Neural progenitor cell (in vitro differentiated cells): ENCODE measurements at regions not wholly inside any gene's neighbourhood (a gene's known extent, or its start where the extent isn't known, plus 50 kb on each side); places are given as distances from the start of the nearest gene placed in this dataset.

Source experiments
- DNase-seq: peaks from one replicate; pipeline ENCODE4 v3.0.0-alpha.2; 2016; ENCODE audit warnings: low spot score
- H2AFZ ChIP-seq: fragments of 200-600 bp; sonication (generic); replicated peaks from 2 replicates; pipeline ENCODE4 v1.6.1; 2016; ENCODE audit warnings: antibody characterized with exemption
- H3F3A ChIP-seq: fragments of 200-600 bp; sonication (generic); 2 replicates; pipeline ENCODE4 v1.6.1; 2016; ENCODE audit warnings: antibody characterized with exemption, low read depth
- H3K27ac ChIP-seq: fragments of 200-600 bp; sonication (generic); 2 replicates; pipeline ENCODE4 v1.5.1; 2016; ENCODE audit warnings: mild to moderate bottlenecking
- H3K27me3 ChIP-seq: fragments of 200-600 bp; sonication (generic); 2 replicates; pipeline ENCODE4 v1.6.1; 2016; ENCODE audit warnings: mild to moderate bottlenecking, moderate library complexity
- H3K36me3 ChIP-seq: fragments of 200-600 bp; sonication (generic); 2 replicates; pipeline ENCODE4 v1.5.1; 2016
- H3K4me1 ChIP-seq: fragments of 200-600 bp; sonication (generic); 2 replicates; pipeline ENCODE4 v1.6.1; 2016; ENCODE audit warnings: mixed run types
- H3K4me2 ChIP-seq: fragments of 200-600 bp; sonication (generic); 2 replicates; pipeline ENCODE4 v1.6.1; 2016
- H3K4me3 ChIP-seq: fragments of 200-600 bp; sonication (generic); 2 replicates; pipeline ENCODE4 v1.5.1; 2016
- H3K79me2 ChIP-seq: fragments of 200-600 bp; sonication (generic); 2 replicates; pipeline ENCODE4 v1.6.1; 2016; ENCODE audit warnings: low read depth
- H3K9ac ChIP-seq: fragments of 200-600 bp; sonication (generic); 2 replicates; pipeline ENCODE4 v1.6.1; 2016
- H3K9me3 ChIP-seq: fragments of 200-600 bp; sonication (generic); 2 replicates; pipeline ENCODE4 v1.5.1; 2016; ENCODE audit warnings: low read depth
- H4K20me1 ChIP-seq: fragments of 200-600 bp; sonication (generic); 2 replicates; pipeline ENCODE4 v1.6.1; 2016; ENCODE audit warnings: low read depth
- H3K27ac Mint-ChIP-seq: 3 replicates; pipeline ENCODE4 v1.8.0; 2021; ENCODE audit warnings: mixed read lengths
- H3K27me3 Mint-ChIP-seq: 2 replicates; pipeline ENCODE4 v1.8.0; 2022; ENCODE audit warnings: low read depth, mild to moderate bottlenecking, inconsistent platforms, moderate library complexity, mixed read lengths; ENCODE audit not compliant: insufficient read depth
- H3K36me3 Mint-ChIP-seq: 3 replicates; pipeline ENCODE4 v1.8.0; 2021; ENCODE audit warnings: mixed read lengths
- H3K4me1 Mint-ChIP-seq: 3 replicates; pipeline ENCODE4 v1.8.0; 2021; ENCODE audit warnings: mixed read lengths
- H3K4me3 Mint-ChIP-seq: 3 replicates; pipeline ENCODE4 v1.8.0; 2021; ENCODE audit warnings: mild to moderate bottlenecking, moderate library complexity, mixed read lengths
- H3K9me3 Mint-ChIP-seq: 3 replicates; pipeline ENCODE4 v1.8.0; 2020; ENCODE audit warnings: mixed read lengths
- CTCF ChIP-seq: fragments of 200-600 bp; sonication (generic); IDR thresholded peaks from 2 replicates; pipeline ENCODE4 v1.5.1; 2017; ENCODE audit warnings: antibody characterized with exemption, mild to moderate bottlenecking
- EZH2 ChIP-seq: fragments of 200-600 bp; sonication (generic); IDR thresholded peaks from 2 replicates; pipeline ENCODE4 v1.6.1; 2017; ENCODE audit warnings: antibody characterized with exemption, mild to moderate bottlenecking, moderate library complexity
- EZH2phosphoT487 ChIP-seq: fragments of 200-600 bp; sonication (generic); IDR thresholded peaks from 2 replicates; pipeline ENCODE4 v1.6.1; 2017; ENCODE audit warnings: antibody characterized with exemption

GRCh38 chr22:22997988-22998387, 72.3 kb upstream of the GNAZ start:
- H4K20me1 ChIP-seq: no peaks in the 10 kb centered on the region
- no peak for DNase-seq
- no peak overlapping the region for H3K4me2 ChIP-seq
- peaks cover 50% of the 10 kb centered on the region for H3K27me3 ChIP-seq
- no peak for TF ChIP-seq EZH2phosphoT487
- no peak for TF ChIP-seq CTCF
- no peak for TF ChIP-seq EZH2
- no peaks in the 10 kb centered on the region for H3K4me1 ChIP-seq
- H3K36me3 ChIP-seq: no peaks in the 10 kb centered on the region
- Mint-ChIP-seq H3K9me3 (peaks cover 35% of the 10 kb centered on the region), H3K4me1 (no peaks in the 10 kb centered on the region), H3K27ac (no peak overlapping the region), H3K36me3 (no peaks in the 10 kb centered on the region), H3K4me3 (no peak overlapping the region), H3K27me3 (peaks cover 5% of the 10 kb centered on the region)
- peaks cover 4% of the 10 kb centered on the region for H3K9me3 ChIP-seq
- H3K27ac ChIP-seq: no peak overlapping the region
- no peak overlapping the region for H2AFZ ChIP-seq
- H3K79me2 ChIP-seq: no peaks in the 10 kb centered on the region
- no peak overlapping the region for H3K9ac ChIP-seq
- H3F3A ChIP-seq: no peaks in the 10 kb centered on the region
- no peak overlapping the region for H3K4me3 ChIP-seq

GRCh38 chr22:22999523-22999922, 70.8 kb upstream of the GNAZ start:
- Histone ChIP-seq H3K27me3 (peaks cover 51% of the 10 kb centered on the region), H3K79me2 (no peaks in the 10 kb centered on the region), H3K4me1 (no peaks in the 10 kb centered on the region), H3K9ac (no peak overlapping the region), H2AFZ (no peak overlapping the region), H3K27ac (no peak overlapping the region), H3K4me2 (no peak overlapping the region), H4K20me1 (no peaks in the 10 kb centered on the region), H3K4me3 (no peak overlapping the region), H3K9me3 (peaks cover 4% of the 10 kb centered on the region), H3K36me3 (no peaks in the 10 kb centered on the region), H3F3A (no peaks in the 10 kb centered on the region)
- H3K36me3 Mint-ChIP-seq: no peaks in the 10 kb centered on the region
- peaks cover 35% of the 10 kb centered on the region for H3K9me3 Mint-ChIP-seq
- H3K27me3 Mint-ChIP-seq: peaks cover 5% of the 10 kb centered on the region
- DNase-seq: no peak
- TF ChIP-seq EZH2phosphoT487 (no peak), EZH2 (no peak), CTCF (no peak)
- no peaks in the 10 kb centered on the region for H3K4me1 Mint-ChIP-seq
- no peak overlapping the region for H3K27ac Mint-ChIP-seq
- no peak overlapping the region for H3K4me3 Mint-ChIP-seq

- Histone ChIP-seq H4K20me1 (no peaks in the 10 kb centered on the region), H3K4me2 (no peak overlapping the region), H3K27me3 (peaks cover 45% of the 10 kb centered on the region), H3K27ac (no peak overlapping the region), H3K79me2 (no peaks in the 10 kb centered on the region), H3F3A (no peaks in the 10 kb centered on the region), H3K4me1 (no peaks in the 10 kb centered on the region), H2AFZ (no peak overlapping the region), H3K4me3 (no peak overlapping the region), H3K36me3 (no peaks in the 10 kb centered on the region), H3K9me3 (peaks cover 4% of the 10 kb centered on the region), H3K9ac (no peak overlapping the region)
- Mint-ChIP-seq H3K4me1 (no peaks in the 10 kb centered on the region), H3K4me3 (no peak overlapping the region), H3K9me3 (peaks cover 34% of the 10 kb centered on the region), H3K27ac (no peak overlapping the region), H3K27me3 (peaks cover 5% of the 10 kb centered on the region), H3K36me3 (no peaks in the 10 kb centered on the region)
- no peak for DNase-seq
- TF ChIP-seq CTCF: no peak
- TF ChIP-seq EZH2phosphoT487: no peak
- TF ChIP-seq EZH2: no peak
These were observed 69.5 kb upstream of the GNAZ start for GRCh38 chr22:23000657-23001347.
